ENCODE measurements at regions not wholly inside any gene's neighbourhood (a gene's known extent, or its start where the extent isn't known, plus 50 kb on each side); places are given as distances from the start of the nearest gene placed in this dataset.

- no peaks in the 10 kb centered on the region for H3K4me1 ChIP-seq
- Mint-ChIP-seq H3K4me3 (ENCODE audit: unreplicated experiment) (no peak overlapping the region), H3K27ac (ENCODE audit: unreplicated experiment) (no peak overlapping the region), H3K27me3 (ENCODE audit: insufficient read depth, unreplicated experiment) (peaks cover 3% of the 10 kb centered on the region), H3K4me1 (ENCODE audit: low read depth, unreplicated experiment) (no peaks in the 10 kb centered on the region), H3K36me3 (ENCODE audit: insufficient read depth, unreplicated experiment) (no peaks in the 10 kb centered on the region), H3K9me3 (ENCODE audit: unreplicated experiment) (no peaks in the 10 kb centered on the region)
- POLR2A ChIA-PET, result no interaction called here
- BruUV-seq (replicated peaks), result no TSS peak
- DNase-seq, result no peak
- CTCF ChIA-PET, result no interaction called here
- no peak for TF ChIP-seq CTCF (IDR thresholded peaks at IDR 0.05; ENCODE audit: insufficient read depth in 1 of 2, low read depth in 1 of 2, low read length in 1 of 2, severe bottlenecking in 1 of 2, unreplicated experiment in 1 of 2)
- H3K36me3 ChIP-seq (ENCODE audit: control insufficient read depth, insufficient read depth, low read length), result no peaks in the 10 kb centered on the region
- H3K9me3 ChIP-seq, result no peaks in the 10 kb centered on the region
- no peaks in the 10 kb centered on the region for H3K27me3 ChIP-seq (replicated peaks; ENCODE audit: control insufficient read depth, insufficient read depth, low read length)
- intact Hi-C loops (cut with micrococcal nuclease; ENCODE audit: unreplicated experiment), result loop anchor here (1.0 kb wide), 1 partner anchor 32 kb away; no protein-coding TSS in a partner anchor
- no peak overlapping the region for H3K4me3 ChIP-seq (ENCODE audit: low read depth, low read length)
These were observed 119.9 kb upstream of the HS3ST1 start for GRCh38 chr4:11548597-11549082.

- no peaks in the 10 kb centered on the region for H3K36me3 Mint-ChIP-seq (ENCODE audit: insufficient read depth, unreplicated experiment)
- no TSS peak for BruUV-seq (replicated peaks)
- H3K27ac Mint-ChIP-seq (ENCODE audit: unreplicated experiment), result no peak overlapping the region
- Histone ChIP-seq H3K27me3 (replicated peaks; ENCODE audit: control insufficient read depth, insufficient read depth, low read length) (no peaks in the 10 kb centered on the region), H3K36me3 (ENCODE audit: control insufficient read depth, insufficient read depth, low read length) (no peaks in the 10 kb centered on the region), H3K4me3 (ENCODE audit: low read depth, low read length) (no peak overlapping the region), H3K4me1 (no peaks in the 10 kb centered on the region), H3K9me3 (no peaks in the 10 kb centered on the region)
- no peak overlapping the region for H3K4me3 Mint-ChIP-seq (ENCODE audit: unreplicated experiment)
- ChIA-PET POLR2A (no interaction called here), CTCF (no interaction called here)
- no peak for DNase-seq
- no peaks in the 10 kb centered on the region for H3K9me3 Mint-ChIP-seq (ENCODE audit: unreplicated experiment)
- no peaks in the 10 kb centered on the region for H3K4me1 Mint-ChIP-seq (ENCODE audit: low read depth, unreplicated experiment)
- intact Hi-C loops (cut with micrococcal nuclease; ENCODE audit: unreplicated experiment), result no loop called here
- no peak for TF ChIP-seq CTCF (IDR thresholded peaks at IDR 0.05; ENCODE audit: insufficient read depth in 1 of 2, low read depth in 1 of 2, low read length in 1 of 2, severe bottlenecking in 1 of 2, unreplicated experiment in 1 of 2)
- H3K27me3 Mint-ChIP-seq (ENCODE audit: insufficient read depth, unreplicated experiment), result peaks cover 3% of the 10 kb centered on the region
These were observed 117.9 kb upstream of the HS3ST1 start for GRCh38 chr4:11546391-11547175.

GRCh38 chr4:11545651-11546050, 117.0 kb upstream of the HS3ST1 start:
- no peak overlapping the region for H3K27ac Mint-ChIP-seq (ENCODE audit: unreplicated experiment)
- peaks cover 3% of the 10 kb centered on the region for H3K27me3 Mint-ChIP-seq (ENCODE audit: insufficient read depth, unreplicated experiment)
- ChIA-PET CTCF (no interaction called here), POLR2A (no interaction called here)
- TF ChIP-seq CTCF (IDR thresholded peaks at IDR 0.05; ENCODE audit: insufficient read depth in 1 of 2, low read depth in 1 of 2, low read length in 1 of 2, severe bottlenecking in 1 of 2, unreplicated experiment in 1 of 2), result no peak
- H3K4me1 Mint-ChIP-seq (ENCODE audit: low read depth, unreplicated experiment), result no peaks in the 10 kb centered on the region
- H3K27me3 ChIP-seq (replicated peaks; ENCODE audit: control insufficient read depth, insufficient read depth, low read length), result no peaks in the 10 kb centered on the region
- H3K9me3 Mint-ChIP-seq (ENCODE audit: unreplicated experiment), result no peaks in the 10 kb centered on the region
- H3K4me3 ChIP-seq (ENCODE audit: low read depth, low read length), result no peak overlapping the region
- H3K36me3 ChIP-seq (ENCODE audit: control insufficient read depth, insufficient read depth, low read length), result no peaks in the 10 kb centered on the region
- no peaks in the 10 kb centered on the region for H3K9me3 ChIP-seq
- H3K36me3 Mint-ChIP-seq (ENCODE audit: insufficient read depth, unreplicated experiment), result no peaks in the 10 kb centered on the region
- no peak overlapping the region for H3K4me3 Mint-ChIP-seq (ENCODE audit: unreplicated experiment)
- intact Hi-C loops (cut with micrococcal nuclease; ENCODE audit: unreplicated experiment), result no loop called here
- DNase-seq, result no peak
- BruUV-seq (replicated peaks), result no TSS peak
- H3K4me1 ChIP-seq, result no peaks in the 10 kb centered on the region

Data from Caco-2 (cell line).